ENCODE measurements at regions not wholly inside any gene's neighbourhood (a gene's known extent, or its start where the extent isn't known, plus 50 kb on each side); places are given as distances from the start of the nearest gene placed in this dataset.

- no peak for TF ChIP-seq CTCF (IDR thresholded peaks at IDR 0.05)
- TF ChIP-seq EZH2 (IDR thresholded peaks at IDR 0.05; ENCODE audit: borderline replicate concordance, insufficient read depth, low read depth, low read length, poor library complexity, severe bottlenecking), result no peak
Measured at GRCh38 chr20:7250337-7250736, 482.9 kb downstream of the BMP2 start.

Data from B cell (primary cell).